Stimulated activated CD8-positive, alpha-beta memory T cell treated with anti-CD3 and anti-CD28 coated beads, Interleukin-2, amount 100 ng/mL, for 1 hour (primary cell): ENCODE measurements at regions not wholly inside any gene's neighbourhood (a gene's known extent, or its start where the extent isn't known, plus 50 kb on each side); places are given as distances from the start of the nearest gene placed in this dataset.
"Not testable (repeated sequence)": the region's sequence is repeated elsewhere in the genome, so short reads cannot be mapped to it uniquely, and the experiment has no call there.

Source experiments
- DNase-seq, 2 donors: peaks; one replicate each; pipeline ENCODE4 v3.0.0-alpha.2; 2020; ENCODE audit warnings: low read depth in 2 of 2

DNA sequence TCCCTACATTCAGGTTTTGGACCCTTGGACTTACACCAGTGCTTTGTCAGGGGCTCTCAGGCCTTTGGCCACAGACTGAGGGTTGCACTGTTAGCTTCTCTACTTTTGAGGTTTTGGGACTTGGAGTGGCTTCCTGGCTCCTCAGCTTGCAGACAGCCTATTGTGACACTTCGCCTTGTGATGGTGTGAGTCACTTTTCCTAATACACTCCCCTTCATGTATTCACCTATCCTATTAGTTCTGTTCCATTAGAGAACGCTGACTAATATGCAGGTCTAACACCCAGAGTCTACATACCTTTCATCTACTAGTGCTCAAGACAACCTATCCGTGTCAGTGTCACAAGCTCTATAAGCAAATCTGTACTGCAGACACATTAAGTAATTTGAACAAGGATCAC lies 605.3 kb downstream of the KCNT2 start:
- DNase-seq: no peak

DNA sequence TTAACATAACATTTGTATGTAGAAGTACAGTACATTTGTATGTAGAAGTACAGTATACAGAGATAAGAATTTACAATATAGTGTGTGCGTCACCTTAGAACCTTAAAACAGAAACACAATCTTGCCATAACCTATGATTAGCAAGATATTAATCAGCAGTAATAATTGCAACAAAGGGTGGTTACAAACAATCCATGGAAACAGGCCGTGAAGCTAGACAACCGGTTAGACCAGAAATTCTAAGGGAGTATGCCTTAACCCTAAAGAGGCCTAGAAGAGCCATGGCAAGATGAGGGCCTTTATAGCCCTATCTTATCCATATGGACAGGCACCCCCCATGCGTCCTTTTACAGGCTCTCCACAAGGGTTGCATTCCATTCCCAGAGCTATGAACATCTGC lies 605.9 kb downstream of the KCNT2 start:
- not testable (repeated sequence) for DNase-seq

DNA sequence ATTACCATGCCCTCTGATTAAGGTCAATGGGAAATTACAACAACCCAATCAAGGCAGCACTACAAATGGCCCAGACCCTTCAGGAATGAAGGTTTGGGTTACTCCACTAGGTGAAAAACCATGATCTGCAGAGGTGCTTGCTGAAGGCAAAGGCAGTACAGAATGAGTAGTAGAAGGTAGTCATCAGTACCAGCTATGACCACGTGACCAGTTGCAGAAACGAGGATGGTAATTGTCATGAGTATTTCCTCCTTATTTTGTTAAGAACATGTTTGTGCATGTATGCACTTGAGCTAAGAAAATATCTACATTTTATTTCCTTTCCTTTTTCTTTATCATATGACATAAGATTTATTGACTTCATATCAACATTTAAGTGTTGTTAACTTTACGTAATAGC lies 607.1 kb downstream of the KCNT2 start:
- DNase-seq: no peak

DNA sequence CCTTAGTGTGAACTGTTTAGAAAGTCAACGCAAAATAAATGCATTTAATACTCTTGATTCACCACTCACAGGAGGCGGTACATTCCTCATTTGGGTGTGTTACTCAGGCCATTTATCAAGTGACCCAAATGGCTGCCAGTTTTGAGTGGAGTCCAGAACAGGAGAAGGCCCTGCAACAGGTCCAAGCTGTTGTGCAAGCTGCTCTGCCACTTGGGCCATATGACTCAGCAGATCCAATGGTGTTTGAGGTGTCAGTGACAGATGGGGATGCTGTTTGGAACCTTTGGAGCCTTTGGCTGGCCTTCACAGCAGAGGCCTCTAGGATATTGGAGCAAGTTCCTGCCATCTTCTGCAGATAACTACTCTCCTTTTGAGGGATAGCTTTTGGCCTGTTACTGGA lies 609.2 kb downstream of the KCNT2 start:
- no peak for DNase-seq

DNA sequence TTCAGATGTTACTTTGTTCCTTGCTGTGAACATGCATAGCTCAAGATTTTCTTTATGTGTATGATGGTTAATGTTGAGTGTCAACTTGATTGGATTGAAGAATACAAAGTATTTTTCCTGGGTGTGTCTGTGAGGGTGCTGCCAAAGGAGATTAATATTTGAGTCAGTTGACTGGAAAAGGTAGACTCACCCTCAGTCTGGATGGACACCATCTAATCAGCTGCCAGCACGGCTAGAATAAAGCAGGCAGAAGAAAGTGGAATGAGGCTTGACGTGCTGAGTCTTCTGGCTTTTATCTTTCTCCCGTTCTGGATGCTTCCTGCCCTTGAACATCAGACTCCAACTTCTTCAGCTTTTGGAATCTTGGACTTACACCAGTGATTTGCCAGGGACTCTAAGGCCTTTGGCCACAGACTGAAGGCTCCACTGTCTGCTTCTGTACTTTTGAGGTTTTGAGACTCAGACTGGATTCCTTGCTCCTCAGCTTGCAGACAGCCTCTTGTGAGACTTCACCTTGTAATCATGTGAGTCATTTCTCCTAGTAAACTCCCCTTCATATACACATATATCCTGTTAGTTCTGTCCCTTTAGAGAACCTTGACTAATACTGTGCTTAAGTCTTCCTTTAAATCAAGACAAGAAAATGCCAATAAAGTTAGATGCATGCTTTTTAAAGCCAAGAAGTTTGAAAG lies 626.6 kb downstream of the KCNT2 start:
- no peak for DNase-seq

DNA sequence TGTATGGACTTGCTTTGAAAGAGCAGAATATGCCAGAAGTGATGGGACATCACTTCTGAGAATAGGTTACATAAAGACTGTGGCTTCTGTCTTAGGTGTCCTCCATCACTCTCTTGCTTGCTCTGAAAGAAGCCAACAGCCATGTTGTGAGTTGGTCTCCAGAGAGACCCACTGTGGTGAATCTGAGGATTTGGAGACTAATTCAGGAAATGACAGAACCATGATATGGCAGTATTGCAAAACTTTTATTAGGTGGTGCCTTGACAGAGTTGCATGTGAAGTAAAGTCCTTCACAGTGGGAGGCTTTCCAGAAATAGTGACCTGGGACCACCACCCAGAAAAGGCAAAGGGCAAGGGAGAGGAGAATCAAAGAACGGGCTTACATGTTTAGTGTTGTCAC lies 628.6 kb downstream of the KCNT2 start:
- DNase-seq: no peak

DNA sequence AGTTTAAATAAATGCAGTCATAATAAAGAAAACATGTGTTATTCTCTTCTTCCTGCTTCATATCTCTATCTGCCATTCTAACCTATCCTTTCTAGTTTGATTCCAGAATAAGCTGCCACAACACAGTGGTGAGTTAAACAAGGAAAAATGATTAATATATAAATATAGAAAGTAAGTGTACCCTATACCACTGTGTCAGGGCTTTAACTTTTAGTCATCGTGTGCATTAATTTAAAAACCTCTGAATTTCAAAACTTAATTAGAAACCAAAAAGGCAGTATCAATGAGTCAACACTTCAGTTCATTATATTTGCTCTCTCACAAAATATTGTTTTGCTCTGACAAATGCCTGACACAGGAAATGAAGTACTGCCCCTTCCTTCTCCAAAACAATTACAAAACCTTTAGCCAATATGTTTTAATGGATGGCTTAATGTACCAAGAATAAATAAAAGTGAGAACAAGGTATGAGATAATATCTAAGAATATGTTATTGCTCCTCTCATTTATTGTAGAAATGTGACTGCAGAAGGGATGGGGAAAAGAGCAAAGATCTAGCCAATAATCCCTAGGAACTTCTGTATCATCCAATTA lies 634.8 kb downstream of the KCNT2 start:
- no peak for DNase-seq

DNA sequence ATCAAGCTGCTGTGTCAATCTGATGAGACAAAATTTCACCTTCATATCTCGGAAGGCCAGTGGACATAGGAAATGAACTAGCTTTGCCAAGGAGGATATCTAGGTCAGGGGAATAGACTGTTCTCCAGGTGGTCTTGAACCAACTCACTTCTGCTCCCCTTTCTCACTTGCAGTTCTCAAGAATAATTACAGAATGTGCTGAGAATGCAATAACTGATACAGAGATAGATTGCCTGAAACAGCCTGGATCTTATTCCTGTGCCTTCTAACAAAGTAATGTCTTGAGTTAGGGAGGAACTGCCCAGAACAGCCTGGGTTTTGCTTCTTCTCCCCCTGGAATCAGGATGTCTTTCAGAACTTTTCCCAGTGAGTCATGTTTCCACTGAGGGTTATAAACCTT lies 636.7 kb downstream of the KCNT2 start:
- no peak for DNase-seq

DNA sequence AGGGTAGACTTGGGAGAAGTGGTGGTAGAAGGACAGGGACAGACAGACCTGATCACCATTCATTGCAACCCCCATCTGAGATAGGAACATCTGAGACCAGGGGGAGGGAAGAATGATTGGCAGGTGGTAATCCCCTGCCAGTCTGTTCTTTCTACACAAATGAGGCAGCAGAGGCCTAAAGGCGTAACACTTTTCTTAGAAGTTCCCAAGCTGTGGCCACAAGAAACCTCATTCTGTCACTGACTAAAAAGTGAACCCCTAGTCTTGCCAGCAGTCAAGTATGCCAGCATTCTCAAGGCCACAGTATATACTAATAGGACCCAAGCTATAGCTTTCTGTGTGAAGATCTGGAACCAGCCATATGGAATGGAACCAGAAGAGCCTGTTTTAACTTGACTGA lies 638.0 kb downstream of the KCNT2 start:
- no peak for DNase-seq

DNA sequence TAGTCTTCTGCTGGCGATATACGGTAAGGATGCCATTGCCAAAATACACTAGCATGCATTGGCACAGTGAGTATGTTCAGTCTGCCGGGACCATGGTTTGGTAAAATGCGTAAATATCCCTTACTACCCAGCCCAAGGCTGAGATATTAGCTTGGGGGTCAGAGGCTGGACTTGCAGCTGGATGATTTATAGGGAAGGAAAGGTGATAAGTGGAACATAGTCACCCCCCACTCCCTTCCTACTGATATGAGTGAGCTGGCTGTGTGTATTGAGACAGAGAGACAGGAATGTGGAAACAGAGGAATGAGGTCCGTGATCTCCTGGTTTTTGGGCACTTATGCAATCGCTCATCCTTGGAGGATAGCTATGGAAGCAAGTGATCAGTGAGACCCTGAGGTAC lies 642.8 kb downstream of the KCNT2 start:
- DNase-seq: no peak

DNA sequence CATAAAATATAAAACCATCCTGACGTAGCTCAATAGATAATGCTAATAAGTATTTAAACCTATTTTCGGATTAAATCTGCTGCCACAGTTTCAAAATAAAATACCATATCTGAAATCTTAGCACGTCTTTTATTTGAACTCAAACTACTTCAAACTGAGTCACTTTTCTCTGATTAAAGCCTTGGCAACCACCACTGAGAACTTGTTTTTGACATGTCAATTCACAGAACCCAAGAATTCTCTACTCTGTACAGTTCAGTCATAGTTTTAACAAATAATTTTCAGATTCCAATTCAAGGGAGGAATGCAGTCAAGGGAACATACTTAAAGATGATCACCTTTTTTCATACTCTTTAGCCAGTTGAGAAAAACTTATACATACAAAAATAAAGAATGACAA lies 643.2 kb downstream of the KCNT2 start:
- DNase-seq: no peak

DNA sequence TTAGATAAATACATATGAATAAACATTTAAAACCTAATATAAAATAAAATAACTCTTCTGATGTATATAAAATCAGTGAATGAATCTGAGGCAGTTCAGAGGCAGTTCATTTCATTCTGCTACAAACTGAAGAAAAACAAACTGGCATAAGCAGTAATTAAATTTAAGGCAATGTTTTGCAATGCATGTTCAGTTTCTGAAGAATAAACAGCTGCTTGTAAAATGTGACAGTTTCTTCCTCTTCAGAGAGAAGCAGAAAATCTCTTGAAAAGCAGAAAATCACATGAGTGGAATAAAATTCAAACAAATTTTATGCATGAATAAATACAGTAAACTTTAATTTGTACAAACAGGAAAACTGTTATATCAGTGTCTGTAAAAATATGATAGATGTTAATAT lies 643.7 kb downstream of the KCNT2 start:
- DNase-seq: no peak

DNA sequence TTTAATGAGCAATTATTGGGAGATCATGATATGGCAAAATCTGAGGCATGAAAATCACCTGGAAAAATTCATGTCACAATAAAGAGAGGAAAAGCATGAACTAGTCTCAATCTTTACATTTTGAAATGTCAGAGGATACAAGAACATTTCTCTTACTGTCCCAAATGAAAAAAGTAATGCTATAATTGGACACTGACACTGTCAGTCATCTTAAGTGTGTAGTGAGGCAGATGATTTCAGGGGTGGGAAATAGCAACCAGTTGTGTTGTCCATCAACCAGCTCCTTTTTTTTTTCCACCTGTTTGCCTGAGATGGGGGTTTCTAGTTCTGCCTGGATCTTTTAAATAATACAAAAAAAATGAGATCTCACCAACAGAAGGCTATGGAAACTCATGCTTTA lies 646.2 kb downstream of the KCNT2 start:
- no peak for DNase-seq

DNA sequence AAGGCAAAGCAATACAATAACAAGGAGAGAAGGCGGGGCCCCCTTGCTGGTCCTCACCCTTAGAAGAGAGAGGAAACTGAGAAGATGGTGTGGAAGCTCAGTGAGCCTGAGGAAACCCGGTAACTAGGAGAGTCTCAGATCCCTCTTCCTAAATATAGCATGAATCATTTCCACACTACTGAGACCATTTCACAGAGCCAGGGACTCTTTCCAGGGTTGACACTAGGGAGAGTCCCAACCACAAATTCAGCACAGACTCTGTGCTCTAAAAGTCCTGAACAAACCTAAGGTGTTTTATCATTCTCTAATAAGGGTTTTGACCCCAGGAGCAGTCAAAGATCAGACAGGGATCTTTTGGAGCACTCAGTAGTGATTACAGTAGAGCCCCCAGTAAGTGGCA lies 647.7 kb downstream of the KCNT2 start:
- DNase-seq: no peak

DNA sequence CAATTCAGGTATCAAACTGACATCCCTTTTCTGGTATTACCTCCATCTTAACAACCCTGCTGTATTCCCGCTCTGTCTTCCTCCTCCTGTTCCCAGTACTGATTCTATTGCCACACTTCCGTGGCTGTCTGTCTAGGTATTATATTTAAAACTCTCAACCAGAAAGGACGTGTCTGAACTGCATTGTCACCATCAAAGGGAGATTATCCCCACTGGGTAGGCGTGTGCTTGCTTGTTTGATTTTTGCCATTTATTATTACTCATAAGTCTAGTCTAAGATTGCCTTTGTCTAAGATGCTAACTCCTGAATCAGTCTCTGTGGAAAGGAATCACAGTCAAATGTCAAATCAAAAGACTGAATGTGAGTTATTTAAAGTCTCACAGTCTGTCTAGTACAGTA lies 650.1 kb downstream of the KCNT2 start:
- DNase-seq: no peak

DNA sequence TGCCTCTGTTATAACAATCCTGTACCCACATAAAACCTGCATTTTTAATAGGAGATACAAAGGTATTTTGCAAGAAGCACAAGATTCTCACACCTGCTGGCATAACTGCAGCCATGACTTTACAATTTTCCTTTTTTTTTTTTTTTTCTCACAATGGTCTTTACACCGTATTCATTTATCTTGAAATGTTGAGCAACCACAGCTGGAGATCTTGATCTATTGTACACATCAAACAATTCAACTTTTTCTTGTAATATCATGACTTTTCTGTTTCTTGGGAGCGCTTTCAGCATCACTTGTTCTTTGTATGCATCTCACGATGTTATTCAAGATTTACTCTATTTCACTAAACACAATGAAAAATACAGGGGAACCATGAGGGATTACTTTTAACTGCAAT lies 651.4 kb downstream of the KCNT2 start:
- no peak for DNase-seq

DNA sequence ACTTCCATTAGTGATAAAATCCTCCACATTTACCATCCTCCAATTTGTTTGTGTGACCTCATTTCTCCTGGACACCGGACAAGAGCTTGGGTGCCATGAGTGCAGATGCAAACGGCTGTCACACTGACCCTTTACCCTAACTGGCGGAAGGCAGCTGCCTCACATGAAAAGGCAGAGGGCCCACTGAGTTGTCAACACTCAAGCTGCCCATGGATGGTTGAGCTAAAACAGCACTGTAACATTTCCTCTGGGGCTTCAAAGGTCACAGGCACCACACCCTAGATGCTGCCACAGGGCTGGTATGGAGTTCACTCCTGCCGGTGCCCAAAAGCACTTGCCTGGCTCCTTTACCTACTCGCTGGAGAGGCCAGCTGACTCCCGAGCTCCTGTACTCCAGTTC lies 653.4 kb downstream of the KCNT2 start:
- no peak for DNase-seq

DNA sequence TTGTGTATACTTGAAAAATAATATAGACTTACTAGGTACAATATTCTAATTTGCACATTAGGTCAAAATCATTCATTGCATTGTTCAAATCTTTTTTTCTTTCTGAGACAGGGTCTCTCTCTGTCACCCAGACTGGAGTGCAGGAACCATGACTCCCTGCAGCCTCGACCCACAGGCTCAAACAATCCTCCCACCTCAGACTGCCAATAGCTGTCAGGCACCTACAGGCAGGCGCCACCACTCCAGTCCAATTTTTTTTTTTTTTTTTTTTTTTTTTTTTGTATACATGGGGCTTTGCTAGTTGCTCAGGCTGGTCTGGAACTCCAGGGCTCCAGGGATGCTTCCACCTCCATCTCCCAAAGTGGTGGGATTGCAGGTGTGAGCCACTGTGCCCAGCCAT lies 656.9 kb downstream of the KCNT2 start:
- no peak for DNase-seq

DNA sequence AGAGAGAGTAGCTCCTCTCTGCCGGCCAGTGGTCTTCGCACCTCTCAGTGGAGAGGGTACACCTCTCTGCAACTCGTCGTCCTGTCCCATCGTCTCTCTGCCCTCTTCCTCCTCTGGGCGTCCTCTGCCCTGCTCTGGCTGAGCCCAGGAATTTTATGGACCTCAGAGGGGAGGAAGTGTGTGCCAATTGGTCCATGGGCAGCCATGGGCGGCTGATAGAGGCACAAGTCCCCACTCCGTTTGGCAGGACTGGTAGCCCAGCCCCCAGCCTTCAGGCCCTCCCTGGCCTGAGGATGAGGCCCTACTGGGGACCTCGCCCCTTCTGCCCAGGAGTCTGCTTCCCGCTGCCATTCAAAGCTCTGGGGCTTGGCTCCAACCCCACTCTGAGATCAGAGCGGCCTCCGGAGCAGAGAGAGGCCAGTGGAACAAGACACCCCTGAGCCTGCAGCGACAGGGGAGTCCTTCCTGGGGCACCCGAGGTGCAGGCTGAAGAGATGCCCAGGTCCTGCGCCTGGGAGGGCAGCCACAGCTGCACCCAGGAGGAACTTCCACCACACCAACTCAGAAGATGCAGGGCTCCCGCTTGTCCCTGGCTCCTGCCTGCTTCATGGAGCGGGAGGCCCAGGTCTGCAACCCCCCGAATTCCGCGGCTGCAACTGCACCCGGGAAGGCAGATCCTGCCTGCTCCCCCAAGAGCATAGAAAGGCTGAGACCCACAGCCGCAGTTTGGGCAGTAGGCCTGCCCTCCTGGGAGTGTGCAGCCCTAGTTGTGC lies 659.9 kb downstream of the KCNT2 start:
- no peak for DNase-seq

DNA sequence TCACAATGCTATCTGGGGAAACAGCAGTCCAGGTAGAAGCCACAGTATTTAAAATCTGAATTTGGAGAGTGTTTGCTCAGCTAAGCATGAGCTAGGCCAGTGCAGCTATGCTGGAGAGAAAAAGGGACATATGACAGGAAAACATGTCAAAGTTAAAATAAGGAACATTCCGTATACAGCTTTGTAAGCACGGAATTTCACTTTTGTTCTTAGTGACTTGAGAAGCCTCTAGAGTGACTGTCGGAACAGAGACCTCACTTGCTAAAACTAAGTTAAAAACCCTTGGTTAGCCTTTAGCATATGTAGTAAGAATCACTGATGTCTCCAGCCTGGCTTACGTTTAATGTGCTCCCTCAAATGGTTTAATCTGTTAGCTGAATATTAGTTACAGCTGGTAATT lies 661.7 kb downstream of the KCNT2 start:
- DNase-seq: no peak

DNA sequence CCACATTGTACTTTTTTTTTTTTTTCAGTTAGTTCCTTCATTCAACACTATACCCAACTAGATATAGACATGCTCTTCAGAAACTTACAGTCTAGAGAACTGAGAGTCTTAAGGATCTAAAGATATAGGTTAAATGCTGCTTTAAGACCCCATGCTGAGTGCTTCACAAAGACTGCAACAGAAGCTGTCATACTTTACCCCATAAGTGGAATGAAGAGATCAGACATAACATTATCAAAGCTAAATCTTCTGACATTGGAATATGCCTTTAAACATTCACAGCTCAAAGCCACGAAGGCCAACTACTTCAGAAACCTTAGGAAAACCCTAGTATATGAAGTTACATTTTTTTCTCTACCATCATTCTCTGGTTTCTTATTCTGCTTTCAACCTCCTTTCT lies 666.4 kb downstream of the KCNT2 start:
- no peak for DNase-seq

DNA sequence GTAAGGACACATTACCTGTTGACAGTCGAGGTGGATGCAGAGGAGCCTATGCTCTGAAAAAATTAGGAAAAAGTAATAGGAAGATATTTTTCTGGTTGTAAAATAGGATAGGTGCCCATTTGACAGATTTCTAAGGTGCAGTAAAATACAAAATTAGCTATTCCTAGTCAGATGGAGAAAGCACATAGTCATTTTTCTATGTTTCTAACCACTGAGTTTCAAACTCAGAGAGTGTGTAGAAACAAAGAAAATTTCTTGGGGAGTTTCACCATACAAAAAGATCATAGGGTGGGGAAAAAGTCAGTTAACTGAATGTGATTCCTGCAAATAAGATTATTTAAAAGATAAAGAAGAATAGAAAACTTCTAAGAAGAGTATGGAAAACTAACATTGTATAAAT lies 666.9 kb downstream of the KCNT2 start:
- no peak for DNase-seq

DNA sequence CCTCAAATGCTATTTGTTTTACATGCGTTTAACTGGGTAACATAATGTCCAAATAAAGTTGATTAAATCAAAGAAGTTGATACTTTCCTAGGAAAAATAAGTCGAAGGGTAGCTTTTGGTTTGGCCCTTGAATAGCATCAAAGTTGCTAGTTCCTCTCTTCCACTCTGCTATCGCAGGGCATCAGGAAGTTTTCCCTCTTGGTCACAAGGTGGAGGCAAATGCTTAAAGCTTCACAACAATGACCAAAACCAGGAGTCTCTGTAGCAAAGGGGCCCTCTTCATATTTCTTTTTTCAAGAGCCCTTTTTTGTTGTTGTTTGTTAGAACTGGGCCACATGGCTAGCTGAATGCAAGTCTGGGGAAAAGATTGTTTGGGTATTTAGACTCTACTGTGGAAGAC lies 668.4 kb downstream of the KCNT2 start:
- DNase-seq: no peak
